GM19328 (cell line): ENCODE measurements at regions not wholly inside any gene's neighbourhood (a gene's known extent, or its start where the extent isn't known, plus 50 kb on each side); places are given as distances from the start of the nearest gene placed in this dataset.
"Not testable (repeated sequence)": the region's sequence is repeated elsewhere in the genome, so short reads cannot be mapped to it uniquely, and the experiment has no call there.

ENCODE experiments used
- ATAC-seq: cut with Tn5 transposase; IDR thresholded peaks from one replicate; pipeline ENCODE4 v1.9.1; 2021; ENCODE audit warnings: mild to moderate bottlenecking, moderate library complexity; ENCODE audit not compliant: unreplicated experiment

DNA sequence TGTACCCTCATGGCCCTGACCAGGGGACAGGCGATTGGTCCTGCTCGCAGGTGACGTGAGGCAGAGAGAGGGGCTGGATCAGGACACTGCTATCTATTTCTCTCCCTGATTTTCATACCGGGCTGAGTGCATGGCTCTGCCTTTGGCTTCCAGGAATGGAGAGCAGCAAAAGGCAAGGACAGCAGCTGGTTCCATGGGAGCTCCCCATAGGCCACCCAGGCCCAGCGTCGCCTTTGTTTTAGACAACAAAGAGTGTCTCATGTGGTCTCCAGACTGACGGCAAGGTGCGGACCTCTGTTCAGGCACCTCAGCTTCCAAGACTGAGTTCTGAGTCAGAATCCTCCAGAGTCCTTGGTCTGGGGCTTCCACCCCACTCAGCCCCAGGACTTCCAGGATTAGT is 123.1 kb downstream of the VEGFA start:
- no peak for ATAC-seq

GRCh38 chr6:43891072-43891870 is 121.3 kb downstream of the VEGFA start:
- ATAC-seq, result no peak

DNA sequence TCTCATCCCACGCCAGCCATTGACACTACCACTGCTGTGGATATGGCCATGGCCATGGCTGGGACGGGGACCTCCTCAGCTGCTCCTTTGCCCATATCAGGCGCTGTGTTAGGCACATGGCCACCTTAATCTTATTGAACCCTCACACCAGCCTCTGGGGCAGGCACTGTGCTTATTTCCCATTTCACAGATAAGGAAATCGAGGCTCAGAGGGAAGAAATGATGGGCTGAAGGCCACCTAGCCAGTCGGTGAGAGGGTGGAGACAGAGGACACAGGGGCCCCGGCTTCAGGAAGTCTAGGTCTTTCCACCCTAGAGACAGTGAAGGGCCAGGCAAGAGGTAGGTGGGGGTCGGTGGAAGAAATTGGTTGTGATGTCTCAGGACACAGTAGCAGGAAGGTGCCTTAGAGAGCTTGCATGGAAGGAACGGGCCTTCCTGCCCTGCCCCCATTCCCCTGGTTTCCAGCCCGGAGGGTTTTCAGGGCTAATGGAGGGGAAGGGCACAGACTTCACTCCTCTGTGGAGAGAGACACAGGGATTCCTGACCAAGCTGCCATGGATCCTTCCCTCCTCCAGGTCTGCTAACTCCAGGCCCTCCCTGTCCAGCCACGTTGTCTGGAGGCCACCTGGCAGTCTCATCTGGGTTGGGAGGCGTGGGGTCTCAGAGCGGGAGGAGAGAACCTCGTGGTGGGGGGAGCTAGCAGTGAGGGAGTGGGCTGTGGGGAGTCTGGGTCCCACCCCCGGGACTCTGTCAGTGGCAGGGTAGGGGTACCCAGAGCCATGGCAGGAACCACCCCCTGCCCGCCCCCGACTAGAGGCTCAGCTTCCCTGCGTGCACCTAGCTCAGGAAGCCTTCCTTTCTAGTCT is 120.4 kb downstream of the VEGFA start:
- no peak for ATAC-seq

DNA sequence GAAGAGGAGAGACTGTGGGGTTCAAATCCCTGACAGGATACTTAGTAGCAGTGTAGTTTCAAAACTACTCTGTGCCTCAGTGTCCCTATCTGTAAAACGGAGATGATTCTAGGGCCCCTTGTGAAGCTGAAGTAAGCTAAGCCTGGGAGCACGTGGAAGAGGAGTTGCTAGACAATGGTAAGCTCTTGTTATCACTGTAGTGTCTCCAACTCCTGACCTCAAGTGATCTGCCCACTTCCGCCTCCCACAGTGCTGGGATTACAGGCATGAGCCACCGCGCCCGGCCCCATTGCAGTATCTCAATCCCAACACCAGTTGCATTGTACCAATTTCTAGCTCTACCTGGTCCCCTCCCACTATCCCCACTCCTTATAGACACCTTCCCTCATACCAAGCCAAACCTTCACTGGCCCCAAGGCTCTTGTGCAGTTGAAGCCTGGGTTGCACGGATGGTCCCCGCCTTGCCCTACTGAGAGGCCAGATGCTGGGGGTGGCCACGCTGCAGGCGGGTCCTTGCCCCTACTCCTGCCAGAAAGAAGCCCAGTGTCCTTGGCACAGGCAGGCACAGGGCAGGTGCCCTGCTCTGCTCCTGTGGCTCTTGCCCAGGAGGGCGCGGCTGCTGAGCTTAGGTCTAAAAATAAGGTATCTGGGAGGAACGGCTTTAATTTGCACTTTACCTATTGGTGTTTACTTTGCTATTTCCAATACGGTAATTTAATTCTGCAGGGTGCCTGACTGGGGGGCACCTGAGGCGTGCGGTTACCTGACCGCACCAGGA is 118.1 kb downstream of the VEGFA start:
- no peak for ATAC-seq

- ATAC-seq, result no peak
Measured at GRCh38 chr6:43887340-43887858, 117.4 kb downstream of the VEGFA start.

DNA sequence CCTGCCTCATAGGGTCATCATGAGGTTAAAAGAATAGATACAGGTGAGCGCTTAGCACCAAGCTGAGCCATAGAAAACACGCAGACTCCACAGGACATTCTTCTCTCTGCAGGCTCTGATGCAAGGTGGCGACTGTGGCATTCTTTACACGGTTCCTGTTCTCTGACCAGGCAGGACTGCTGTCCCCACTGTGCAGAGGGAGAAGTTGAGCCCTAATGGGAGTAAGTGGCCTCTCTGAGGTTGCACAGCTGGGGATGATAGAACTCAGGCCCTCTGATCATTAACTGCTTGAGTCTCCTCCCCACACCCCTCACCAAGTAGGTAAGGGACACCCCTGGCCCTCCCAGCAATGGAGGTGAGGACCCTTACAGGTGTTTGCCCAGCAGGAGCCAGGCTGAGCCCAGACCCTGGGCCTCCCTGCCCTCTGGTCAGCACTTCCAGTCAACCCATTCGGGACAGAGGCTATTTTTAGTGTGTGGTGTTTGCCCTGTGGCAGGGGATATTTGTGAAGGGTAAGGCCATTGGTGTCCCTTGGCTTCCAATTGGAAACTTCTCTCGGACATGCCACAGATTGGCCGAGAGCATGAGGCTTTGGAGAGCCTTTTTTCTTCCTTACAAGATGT is 116.8 kb downstream of the VEGFA start:
- ATAC-seq, result no peak

DNA sequence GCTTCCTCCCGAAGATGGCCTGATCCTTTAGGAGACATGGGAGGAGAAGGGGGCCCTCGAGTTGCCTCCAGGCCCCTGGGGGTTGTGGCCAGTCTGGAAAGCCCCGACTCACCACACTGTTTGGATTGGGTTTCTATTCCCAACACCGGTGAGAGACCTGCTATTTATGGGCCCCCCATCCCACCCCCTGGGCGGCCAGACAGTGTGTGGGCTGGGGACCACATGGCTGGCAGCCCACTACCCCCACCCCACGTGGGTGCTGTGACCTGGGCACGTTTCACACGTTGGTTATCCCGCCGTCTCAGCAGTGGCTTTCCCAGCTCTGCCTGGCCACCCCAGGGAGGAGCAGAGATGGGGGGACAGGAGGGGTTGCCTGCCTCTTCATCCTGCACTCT is 116.1 kb downstream of the VEGFA start:
- ATAC-seq, result no peak

GRCh38 chr6:43885399-43886066 is 115.5 kb downstream of the VEGFA start:
- ATAC-seq, result no peak

DNA sequence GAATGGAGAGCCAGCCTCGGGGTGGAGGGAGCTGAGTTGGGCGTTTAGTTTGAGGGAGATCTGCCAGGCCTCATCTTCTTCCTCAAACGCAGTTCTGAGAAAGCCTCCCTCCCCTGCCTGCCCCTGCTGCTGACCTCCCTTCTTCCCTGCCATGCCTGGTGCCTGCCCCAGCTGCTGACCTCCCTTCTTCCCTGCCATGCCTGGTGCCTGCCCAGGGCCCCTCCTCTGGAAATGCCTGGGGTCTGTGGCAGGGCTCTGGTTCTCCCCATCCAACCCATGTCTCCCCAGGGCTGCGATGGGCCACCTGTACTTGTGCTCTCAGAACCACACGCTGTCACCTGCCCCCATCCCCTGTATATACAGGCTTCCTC is 114.6 kb downstream of the VEGFA start:
- ATAC-seq, result no peak

DNA sequence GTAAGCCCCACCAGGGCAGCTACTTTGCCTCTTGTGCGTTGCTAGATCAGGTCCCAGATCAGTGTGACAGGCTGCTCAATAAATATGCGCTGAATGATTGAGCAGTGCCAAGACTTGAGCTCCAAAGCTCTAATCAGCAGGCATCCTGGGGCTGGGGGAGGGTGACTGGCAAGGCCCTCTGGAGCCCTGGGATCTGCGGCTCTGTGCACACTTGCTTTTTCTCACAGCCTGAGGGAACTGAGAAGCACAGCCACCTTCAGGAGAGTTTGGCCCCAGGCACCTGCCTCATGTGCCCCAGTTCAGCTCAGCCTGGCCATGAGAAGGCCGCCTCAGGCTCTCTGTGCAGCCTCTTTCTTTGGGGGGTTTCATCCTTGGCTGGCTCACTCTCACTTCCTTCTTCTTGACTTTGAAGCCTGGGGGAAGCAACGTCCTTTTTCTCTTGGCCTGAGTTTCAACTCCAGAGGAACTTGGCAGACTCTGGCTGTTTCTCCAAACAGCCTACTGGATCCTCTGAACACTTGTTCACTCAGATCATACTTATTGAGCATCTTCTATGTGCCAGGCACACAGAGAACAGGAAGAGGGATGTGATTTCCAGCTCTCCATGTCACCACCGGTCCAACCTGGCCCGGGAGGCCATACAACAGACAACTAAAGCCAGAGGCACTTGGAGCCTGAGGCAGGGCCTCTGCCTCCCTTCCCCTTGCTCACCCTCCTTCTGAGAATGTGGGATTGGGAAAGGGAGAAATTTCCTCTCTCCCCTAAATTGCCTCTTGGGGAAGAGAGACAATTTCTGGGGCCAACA is 114.0 kb downstream of the VEGFA start:
- ATAC-seq, result no peak

DNA sequence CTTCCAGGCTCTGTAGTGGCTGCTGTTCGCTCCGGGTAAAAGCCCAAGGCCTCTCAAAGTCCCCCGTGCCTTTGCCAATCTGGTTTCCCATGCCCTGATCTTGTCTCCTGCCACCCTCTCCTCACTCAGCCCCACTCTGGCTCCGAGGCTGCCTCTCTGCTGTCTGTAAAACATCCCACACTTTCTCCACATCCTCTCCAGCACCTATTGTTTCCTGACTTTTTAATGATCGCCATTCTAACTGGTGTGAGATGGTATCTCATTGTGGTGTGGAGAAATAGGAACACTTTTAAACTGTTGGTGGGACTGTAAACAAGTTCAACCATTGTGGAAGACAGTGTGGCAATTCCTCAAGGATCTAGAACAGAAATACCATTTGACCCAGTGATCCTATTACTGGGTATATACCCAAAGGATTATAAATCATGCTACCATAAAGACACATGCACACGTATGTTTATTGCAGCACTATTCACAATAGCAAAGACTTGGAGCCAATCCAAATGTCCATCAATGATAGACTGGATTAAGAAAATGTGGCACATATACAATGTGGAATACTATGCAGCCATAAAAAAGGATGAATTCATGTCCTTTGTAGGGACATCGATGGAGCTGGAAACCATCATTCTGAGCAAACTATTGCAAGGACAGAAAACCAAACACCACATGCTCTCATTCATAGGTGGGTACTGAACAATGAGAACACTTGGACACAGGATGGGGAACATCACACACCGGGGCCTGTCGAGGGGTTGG is 112.9 kb downstream of the VEGFA start:
- not testable (repeated sequence) for ATAC-seq

GRCh38 chr6:43880236-43881137 is 110.5 kb downstream of the VEGFA start:
- ATAC-seq, result no peak

- no peak for ATAC-seq
Measured at GRCh38 chr6:43879722-43880121, 109.7 kb downstream of the VEGFA start.

GRCh38 chr6:43878823-43879495 is 108.9 kb downstream of the VEGFA start:
- no peak for ATAC-seq

GRCh38 chr6:43878127-43878634 is 108.2 kb downstream of the VEGFA start:
- no peak for ATAC-seq

DNA sequence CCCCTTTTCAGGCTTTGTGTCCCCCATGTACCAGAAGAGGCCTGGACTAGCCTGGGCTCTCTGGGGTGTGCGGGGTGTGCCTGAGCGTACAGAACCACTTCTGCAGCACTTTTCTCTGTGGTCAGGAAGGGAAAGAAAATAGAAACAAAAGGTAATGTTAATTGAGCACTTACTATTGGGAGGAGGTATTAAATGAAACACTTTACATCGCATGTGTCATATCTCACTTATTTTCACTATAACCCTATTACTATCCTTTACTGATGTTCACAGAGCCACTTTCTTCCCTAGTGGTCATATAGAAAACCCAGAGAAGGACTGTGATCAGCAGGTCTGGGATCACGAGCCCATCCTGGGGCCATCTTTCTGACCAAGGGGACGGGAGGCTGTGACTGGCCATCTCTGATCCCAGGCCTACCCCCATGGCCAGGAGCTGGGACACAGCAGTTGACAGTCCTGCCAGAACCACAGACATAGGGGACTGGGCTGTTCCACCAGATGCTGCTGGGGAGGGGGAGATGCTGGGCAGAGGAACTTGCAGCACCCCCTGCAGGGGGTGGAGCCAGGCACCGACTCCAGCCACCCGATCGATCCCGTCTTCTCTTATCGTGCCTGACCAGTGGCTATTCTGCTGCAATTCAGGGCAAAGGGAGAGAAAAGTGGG is 107.6 kb downstream of the VEGFA start:
- ATAC-seq, result no peak
